ENCODE measurements at regions not wholly inside any gene's neighbourhood (a gene's known extent, or its start where the extent isn't known, plus 50 kb on each side); places are given as distances from the start of the nearest gene placed in this dataset.

DNA sequence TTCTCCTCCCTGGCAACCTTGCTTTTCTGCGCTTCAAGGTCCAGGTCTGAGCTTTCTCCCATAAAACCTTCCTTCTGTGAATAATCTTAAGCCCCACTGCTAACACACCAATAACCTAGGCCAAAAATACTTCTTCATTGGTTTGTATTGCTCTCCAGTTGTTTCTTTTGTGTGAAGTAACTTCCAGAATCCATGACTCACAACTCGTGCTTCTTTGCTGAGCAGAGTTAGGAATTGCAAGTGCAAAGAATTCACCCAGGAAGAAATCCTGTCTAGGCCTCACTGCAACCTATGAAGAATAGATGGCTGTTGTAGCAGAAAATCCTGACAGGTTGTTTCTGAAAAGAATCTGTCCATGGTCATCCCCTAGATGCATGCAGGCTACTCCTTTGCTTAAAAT, 295.7 kb downstream of the MED10 start:
- Histone ChIP-seq H3K36me3 (no peaks in the 10 kb centered on the region), H3K9me3 (no peaks in the 10 kb centered on the region), H3K27ac (no peak overlapping the region), H3K4me1 (no peaks in the 10 kb centered on the region), H3K27me3 (peaks cover 0 to 2% (median 0%) of the 10 kb centered on the region in 9 donors), H3K4me3 (no peak overlapping the region)
- intact Hi-C loops (cut with DNase I), result no loop called here
- WGBS, 4 donors, result 74 to 87% (median 80%) methylated on average over 2 of the region's 2 CpGs
- TF ChIP-seq, protein P1, sequence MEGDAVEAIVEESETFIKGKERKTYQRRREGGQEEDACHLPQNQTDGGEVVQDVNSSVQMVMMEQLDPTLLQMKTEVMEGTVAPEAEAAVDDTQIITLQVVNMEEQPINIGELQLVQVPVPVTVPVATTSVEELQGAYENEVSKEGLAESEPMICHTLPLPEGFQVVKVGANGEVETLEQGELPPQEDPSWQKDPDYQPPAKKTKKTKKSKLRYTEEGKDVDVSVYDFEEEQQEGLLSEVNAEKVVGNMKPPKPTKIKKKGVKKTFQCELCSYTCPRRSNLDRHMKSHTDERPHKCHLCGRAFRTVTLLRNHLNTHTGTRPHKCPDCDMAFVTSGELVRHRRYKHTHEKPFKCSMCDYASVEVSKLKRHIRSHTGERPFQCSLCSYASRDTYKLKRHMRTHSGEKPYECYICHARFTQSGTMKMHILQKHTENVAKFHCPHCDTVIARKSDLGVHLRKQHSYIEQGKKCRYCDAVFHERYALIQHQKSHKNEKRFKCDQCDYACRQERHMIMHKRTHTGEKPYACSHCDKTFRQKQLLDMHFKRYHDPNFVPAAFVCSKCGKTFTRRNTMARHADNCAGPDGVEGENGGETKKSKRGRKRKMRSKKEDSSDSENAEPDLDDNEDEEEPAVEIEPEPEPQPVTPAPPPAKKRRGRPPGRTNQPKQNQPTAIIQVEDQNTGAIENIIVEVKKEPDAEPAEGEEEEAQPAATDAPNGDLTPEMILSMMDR (IDR thresholded peaks at IDR 0.05), result no peak
- no peak for TF ChIP-seq POLR2A (IDR thresholded peaks at IDR 0.05)
- DNase-seq (no peak), ATAC-seq (no peak)

DNA sequence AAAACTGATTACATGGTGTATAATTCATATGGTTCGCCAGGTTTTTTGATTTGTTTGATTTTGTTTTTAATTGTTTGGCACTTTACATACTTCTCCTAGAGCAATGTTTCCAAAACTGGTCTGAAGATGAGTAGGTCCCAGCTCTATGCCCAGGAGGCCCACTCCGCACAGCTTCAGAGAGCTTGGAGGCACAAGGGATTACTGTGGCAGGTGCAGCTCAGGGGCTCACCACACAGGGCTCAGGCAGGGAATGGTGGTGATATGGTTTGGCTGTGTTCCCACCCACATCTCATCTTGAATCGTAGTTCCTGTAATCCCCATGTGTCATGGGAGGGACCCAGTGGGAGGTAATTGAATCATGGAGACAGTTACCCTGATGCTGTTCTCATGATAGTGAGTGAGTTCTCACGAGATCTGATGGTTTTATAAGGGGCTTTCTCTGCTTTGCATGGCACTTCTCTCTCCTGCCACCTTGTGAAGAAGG, 296.6 kb downstream of the MED10 start:
- H3K36me3 ChIP-seq, result no peaks in the 10 kb centered on the region
- 64 to 77% (median 70%) methylated on average over 4 of the region's 4 CpGs for WGBS, 4 donors
- intact Hi-C loops (cut with DNase I), result no loop called here
- DNase-seq, result no peak
- H3K4me3 ChIP-seq, result no peak overlapping the region
- H3K27ac ChIP-seq, result no peak overlapping the region
- no peaks in the 10 kb centered on the region for H3K9me3 ChIP-seq
- H3K27me3 ChIP-seq, result peaks cover 0 to 2% (median 0%) of the 10 kb centered on the region in 9 donors
- TF ChIP-seq, protein P1 (IDR thresholded peaks at IDR 0.05), result no peak
- TF ChIP-seq POLR2A (IDR thresholded peaks at IDR 0.05), result no peak
- no peak for ATAC-seq
- H3K4me1 ChIP-seq, result no peaks in the 10 kb centered on the region

DNA sequence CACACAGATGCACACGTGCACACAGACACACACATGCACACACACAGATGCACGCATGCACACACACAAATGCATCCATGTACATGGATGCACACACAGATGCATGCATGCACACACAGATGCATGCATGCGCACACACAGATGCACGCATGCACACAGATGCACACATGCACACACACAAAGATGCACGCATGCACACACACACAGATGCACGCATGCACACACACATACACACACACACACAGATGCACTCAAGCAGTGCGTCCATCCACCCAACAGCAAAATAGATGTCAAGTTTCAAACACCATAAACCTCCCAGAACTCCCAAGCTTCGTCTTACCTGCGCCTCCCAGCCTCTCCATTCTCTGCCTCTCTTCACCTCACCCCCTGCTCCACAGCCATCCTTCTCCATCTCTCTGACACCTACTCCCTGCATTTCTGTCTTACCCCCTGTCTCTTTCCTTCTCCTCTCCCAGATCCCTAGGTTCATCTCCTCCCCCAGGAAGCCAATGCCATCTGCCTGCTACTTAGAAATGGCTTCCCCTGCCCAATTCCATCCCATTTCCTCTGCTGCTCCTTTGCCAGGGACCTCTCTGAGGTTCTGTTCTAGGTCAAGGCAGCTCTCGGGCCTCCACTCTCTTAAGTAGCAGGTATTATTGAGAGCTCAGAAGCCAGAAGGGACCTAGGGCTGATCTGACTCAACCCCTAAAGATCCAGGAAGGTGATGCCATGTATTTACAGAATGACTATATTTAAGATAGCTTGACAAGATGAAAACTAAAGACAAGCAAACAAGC, 297.2 kb downstream of the MED10 start:
- Histone ChIP-seq H3K27me3 (peaks cover 0 to 2% (median 0%) of the 10 kb centered on the region in 9 donors), H3K4me1 (no peaks in the 10 kb centered on the region), H3K4me3 (no peak overlapping the region), H3K27ac (no peak overlapping the region), H3K9me3 (no peaks in the 10 kb centered on the region), H3K36me3 (no peaks in the 10 kb centered on the region)
- TF ChIP-seq, protein P1 (IDR thresholded peaks at IDR 0.05), result no peak
- no peak for TF ChIP-seq POLR2A (IDR thresholded peaks at IDR 0.05)
- intact Hi-C loops (cut with DNase I), result no loop called here
- DNase-seq, result no peak
- WGBS, 4 donors, result 87 to 92% (median 91%) methylated on average over 9 to 10 of the region's 10 CpGs
- ATAC-seq, result no peak

DNA sequence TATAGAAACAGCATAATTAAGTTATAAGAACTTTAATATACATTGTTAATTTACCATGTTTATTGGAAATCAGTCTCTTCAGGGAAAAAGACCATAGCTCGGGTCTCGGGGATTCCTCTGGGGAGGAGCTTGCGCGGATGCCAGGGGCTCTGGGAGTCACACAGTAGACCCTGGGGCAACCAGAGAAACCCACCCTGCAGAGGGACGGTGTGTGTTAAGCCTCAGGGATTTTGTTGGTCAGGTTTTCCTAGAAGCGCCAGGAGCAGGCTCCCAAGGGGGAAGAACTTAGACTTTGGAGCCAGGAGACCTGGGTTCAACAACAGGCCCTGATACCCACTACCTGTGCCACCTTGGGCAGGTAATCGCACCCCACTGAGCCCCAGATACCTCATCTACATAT, 297.9 kb downstream of the MED10 start:
- H3K9me3 ChIP-seq, result no peaks in the 10 kb centered on the region
- intact Hi-C loops (cut with DNase I), result no loop called here
- TF ChIP-seq POLR2A (IDR thresholded peaks at IDR 0.05), result no peak
- TF ChIP-seq, protein P1 (IDR thresholded peaks at IDR 0.05), result no peak
- H3K36me3 ChIP-seq, result no peaks in the 10 kb centered on the region
- DNase-seq, result no peak
- 86 to 93% (median 90%) methylated on average over 7 of the region's 7 CpGs for WGBS, 4 donors
- no peaks in the 10 kb centered on the region for H3K4me1 ChIP-seq
- H3K4me3 ChIP-seq, result no peak overlapping the region
- H3K27me3 ChIP-seq, result peaks cover 0 to 2% (median 0%) of the 10 kb centered on the region in 9 donors
- ATAC-seq, result no peak
- H3K27ac ChIP-seq, result no peak overlapping the region

All from heart left ventricle (tissue), 16 donors.